GM13977 (cell line): ENCODE measurements at regions not wholly inside any gene's neighbourhood (a gene's known extent, or its start where the extent isn't known, plus 50 kb on each side); places are given as distances from the start of the nearest gene placed in this dataset.

Experiments used
- DNase-seq: peaks from one replicate; pipeline ENCODE4 v3.0.0; 2012; ENCODE audit warnings: low spot score
- CTCF ChIP-seq: IDR thresholded peaks from 2 replicates; pipeline ENCODE4 v1.5.1; 2012; ENCODE audit warnings: mild to moderate bottlenecking, control low read depth; ENCODE audit not compliant: insufficient read depth; ENCODE audit errors: extremely low read depth, missing control alignments
- in situ Hi-C: fragments of 300-500 bp; cut with MboI; formaldehyde crosslinking; loops from one replicate; pipeline ENCODE4 v1.12.0; 2022; ENCODE audit warnings: low sequenced_read_pairs, low pct_unique_long_range_greater_than_20kb, mixed read lengths, inconsistent platforms; ENCODE audit not compliant: unreplicated experiment

GRCh38 chr12:102344691-102345090, 135.7 kb downstream of the IGF1 start:
- no peak for DNase-seq
- in situ Hi-C loops, result no loop called here
- no peak for TF ChIP-seq CTCF

DNA sequence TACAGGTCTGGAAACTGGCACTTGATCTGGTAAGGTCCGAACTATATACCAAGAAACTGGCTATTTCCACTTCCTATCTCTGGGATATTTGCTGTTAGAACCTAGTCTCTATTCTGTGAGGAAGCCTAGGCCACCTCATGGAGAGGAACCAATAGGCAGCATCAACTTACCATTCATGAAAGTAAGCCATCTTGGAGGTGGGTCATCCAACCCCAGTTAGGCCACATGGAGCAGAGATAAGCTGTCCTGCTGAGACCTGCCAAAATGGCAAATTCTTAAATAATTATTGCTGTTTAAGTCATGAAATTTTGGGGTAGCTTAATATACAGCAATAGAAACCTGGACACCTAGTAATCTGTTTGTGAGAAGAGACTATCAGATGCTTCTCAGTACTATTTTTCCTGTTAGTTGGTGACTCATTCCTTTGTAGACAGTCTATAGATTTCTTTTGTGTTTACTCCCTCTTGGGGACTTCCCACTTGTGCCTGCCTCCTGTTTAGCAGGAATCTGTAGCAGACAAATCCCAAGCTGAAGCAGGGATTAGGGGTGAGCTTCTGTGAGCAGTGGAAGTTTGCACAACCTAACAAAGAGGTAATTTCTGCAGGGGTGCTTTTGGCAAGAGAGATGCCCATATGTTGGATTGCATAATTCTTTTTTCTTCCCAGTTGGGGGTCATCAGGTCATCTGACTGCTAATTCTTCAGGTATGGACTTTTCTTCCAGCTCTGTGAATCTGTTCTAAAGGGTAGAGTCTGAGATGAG, 136.8 kb downstream of the IGF1 start:
- in situ Hi-C loops, result no loop called here
- DNase-seq, result no peak
- no peak for TF ChIP-seq CTCF

DNA sequence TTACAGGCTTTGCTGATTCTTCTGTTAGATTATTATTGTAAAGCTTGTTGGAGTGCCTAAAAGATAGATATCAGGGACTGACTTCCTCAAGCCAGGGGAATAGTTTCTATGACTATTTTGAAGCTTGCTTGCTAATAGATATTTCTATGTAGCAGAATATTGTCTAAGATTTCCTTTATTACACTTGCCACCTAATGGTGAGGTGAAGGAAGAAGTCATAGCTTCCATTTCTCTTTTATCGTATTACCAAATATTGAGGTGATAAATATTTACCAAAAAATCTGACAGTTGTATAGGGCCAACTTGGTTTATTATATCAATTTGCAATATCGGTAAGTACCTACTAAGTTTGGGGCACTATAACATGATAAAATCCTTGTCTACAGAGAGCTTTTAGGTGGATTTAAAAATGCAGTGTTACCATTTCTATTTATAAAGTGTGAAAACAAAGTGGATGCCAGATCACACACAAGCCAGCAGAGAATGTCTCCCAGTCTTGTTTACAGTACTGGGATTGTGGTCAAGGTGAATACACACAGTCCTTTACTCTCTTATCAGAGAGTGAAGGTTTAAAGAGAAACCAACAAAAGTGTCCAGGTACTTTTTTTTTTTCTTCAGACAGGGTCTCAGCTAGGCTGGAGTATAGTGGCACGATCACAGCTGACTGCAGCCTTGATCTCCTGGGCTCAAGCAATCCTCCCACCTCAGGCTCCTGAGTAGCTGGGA, 137.9 kb downstream of the IGF1 start:
- DNase-seq, result no peak
- no peak for TF ChIP-seq CTCF
- in situ Hi-C loops, result no loop called here

- TF ChIP-seq CTCF, result no peak
- DNase-seq, result no peak
These were observed 137.1 kb upstream of the PMCH start for GRCh38 chr12:102334765-102335164.

GRCh38 chr12:102331419-102331818, 133.8 kb upstream of the PMCH start:
- DNase-seq, result no peak
- TF ChIP-seq CTCF, result no peak
- in situ Hi-C loops, result no loop called here

More at GRCh38 chr12:102334765-102335164, 137.1 kb upstream of the PMCH start:
- in situ Hi-C loops, result no loop called here

- no peak for DNase-seq
- in situ Hi-C loops, result no loop called here
- TF ChIP-seq CTCF, result no peak
These were observed 132.2 kb upstream of the PMCH start for GRCh38 chr12:102329883-102330282.
